Spleen (tissue), 11 donors: ENCODE measurements at regions not wholly inside any gene's neighbourhood (a gene's known extent, or its start where the extent isn't known, plus 50 kb on each side); places are given as distances from the start of the nearest gene placed in this dataset.

ENCODE experiments used
- DNase-seq: peaks from one replicate; pipeline ENCODE4 v3.0.0-alpha.2; 2020
- H3K27ac ChIP-seq, 8 donors: fragments of 200-600 bp; sonication (generic) in 7 of 8; 1 replicate in 4 of 8; 2 replicates in 4 of 8; pipeline versions ENCODE4 v1.5.0 to v1.8.0; 2016 to 2021; ENCODE audit warnings: inconsistent platforms in 4 of 8, mild to moderate bottlenecking in 4 of 8, moderate library complexity in 1 of 8
- H3K27me3 ChIP-seq, 7 donors: fragments of 200-600 bp; sonication (generic) in 6 of 7; replicated peaks in 1 of 7; 1 replicate in 4 of 7; 2 replicates in 3 of 7; pipeline versions ENCODE4 v1.5.0 to v1.8.0; 2016 to 2021; ENCODE audit warnings: inconsistent platforms in 3 of 7, mild to moderate bottlenecking in 1 of 7
- H3K36me3 ChIP-seq, 6 donors: fragments of 200-600 bp; sonication (generic) in 5 of 6; 1 replicate in 4 of 6; 2 replicates in 2 of 6; pipeline versions ENCODE4 v1.5.0 to v1.8.0; 2016 to 2021; ENCODE audit warnings: inconsistent platforms in 2 of 6
- H3K4me1 ChIP-seq, 6 donors: fragments of 200-600 bp; sonication (generic) in 5 of 6; 1 replicate in 3 of 6; 2 replicates in 3 of 6; pipeline versions ENCODE4 v1.5.0 to v1.8.0; 2016 to 2021; ENCODE audit warnings: inconsistent platforms in 3 of 6
- H3K4me3 ChIP-seq, 8 donors: fragments of 200-600 bp; sonication (generic) in 7 of 8; 1 replicate in 4 of 8; 2 replicates in 4 of 8; pipeline versions ENCODE4 v1.5.0 to v1.8.0; 2016 to 2021; ENCODE audit warnings: inconsistent platforms in 4 of 8, mild to moderate bottlenecking in 4 of 8, moderate library complexity in 2 of 8
- H3K9me3 ChIP-seq, 8 donors: fragments of 200-600 bp; sonication (generic) in 7 of 8; 1 replicate in 4 of 8; 2 replicates in 4 of 8; pipeline versions ENCODE4 v1.5.0 to v1.8.0; 2016 to 2021; ENCODE audit warnings: inconsistent platforms in 4 of 8
- CTCF ChIP-seq, 11 experiments: fragments of 200-600 bp in 7 of 11; fragments of 450-650 bp in 4 of 11; sonication (generic) in 4 of 11; IDR thresholded peaks in 8 of 11; conservative IDR thresholded peaks in 3 of 11; 1 replicate in 7 of 11; 2 replicates in 4 of 11; pipeline versions ENCODE4 v1.4.0 to v1.8.0; 2016 to 2021; ENCODE audit warnings: antibody characterized with exemption in 11 of 11, inconsistent platforms in 4 of 11, mild to moderate bottlenecking in 1 of 11
- POLR2A ChIP-seq, 3 donors: fragments of 450-650 bp; IDR thresholded peaks; one replicate each; pipeline ENCODE4 v1.5.1; 2017; ENCODE audit warnings: antibody characterized with exemption in 3 of 3, mild to moderate bottlenecking in 1 of 3
- POLR2AphosphoS5 ChIP-seq, 3 donors: sonication (generic); formaldehyde crosslinking; IDR thresholded peaks; one replicate each; pipeline ENCODE4 v1.5.1; 2017; ENCODE audit warnings: antibody characterized with exemption in 3 of 3
- WGBS, 5 donors: extraction: QIAGEN DNeasy Blood & Tissue Kit in 3 of 5; methylation state at CpG; one replicate each; pipeline versions ENCODE4 v1.1.5 to v1.1.7; 2013 to 2018; 5-methylcytosine and 5-hydroxymethylcytosine counted together
- intact Hi-C: fragments of 100-400 bp; cut with DNase I; formaldehyde crosslinking; loops from one replicate; pipeline ENCODE4 v1.15.0; 2023; ENCODE audit warnings: low total_unique reads
- donor health status: healthy with polysubstance abuse.
- donor health status: DM: no; HTN: no; CAD: no; lungs with moderate emphysema.
- donor health status: DM: no; HTN: no; CAD: no.
- donor health status: Bipolar disorder and iron deficiency.
- donor health status: healthy.
- donor health status: DM: no; HTN: no; CAD: no.
- donor health status: DM: yes; HTN: yes; CAD: no.

GRCh38 chr1:116270316-116271057, 102.6 kb upstream of the ATP1A1 start:
- WGBS, 5 donors: 75 to 93% (median 84%) methylated on average over 2 of the region's 2 CpGs
- intact Hi-C loops: no loop called here
- Histone ChIP-seq H3K4me1 (no peaks in the 10 kb centered on the region), H3K9me3 (no peaks in the 10 kb centered on the region), H3K36me3 (no peaks in the 10 kb centered on the region), H3K4me3 (no peak overlapping the region), H3K27me3 (no peaks in the 10 kb centered on the region), H3K27ac (no peak overlapping the region)
- DNase-seq: no peak
- TF ChIP-seq POLR2A (IDR thresholded peaks at IDR 0.05) (no peak), CTCF (IDR thresholded peaks at IDR 0.05 in 8 of 11, conservative IDR thresholded peaks at IDR 0.05 in 3 of 11) (no peak), POLR2AphosphoS5 (IDR thresholded peaks at IDR 0.05) (no peak)

GRCh38 chr1:116273042-116273783, 99.8 kb upstream of the ATP1A1 start:
- H3K4me1 ChIP-seq: no peaks in the 10 kb centered on the region
- no peak for DNase-seq
- TF ChIP-seq POLR2A (IDR thresholded peaks at IDR 0.05): no peak
- no peak for TF ChIP-seq POLR2AphosphoS5 (IDR thresholded peaks at IDR 0.05)
- no peak for TF ChIP-seq CTCF (IDR thresholded peaks at IDR 0.05 in 8 of 11, conservative IDR thresholded peaks at IDR 0.05 in 3 of 11)
- no peaks in the 10 kb centered on the region for H3K36me3 ChIP-seq
- H3K27ac ChIP-seq: no peak overlapping the region
- H3K4me3 ChIP-seq: no peak overlapping the region
- H3K9me3 ChIP-seq: no peaks in the 10 kb centered on the region
- intact Hi-C loops: no loop called here
- WGBS, 5 donors: 80 to 87% (median 84%) methylated on average over 7 to 8 of the region's 8 CpGs
- H3K27me3 ChIP-seq: no peaks in the 10 kb centered on the region

GRCh38 chr1:116276532-116276931, 96.5 kb upstream of the ATP1A1 start:
- H3K36me3 ChIP-seq: no peaks in the 10 kb centered on the region
- H3K4me1 ChIP-seq: no peaks in the 10 kb centered on the region
- no peak for DNase-seq
- peaks cover 0 to 4% (median 0%) of the 10 kb centered on the region in 7 donors for H3K27me3 ChIP-seq
- TF ChIP-seq POLR2AphosphoS5 (IDR thresholded peaks at IDR 0.05) (no peak), CTCF (IDR thresholded peaks at IDR 0.05 in 8 of 11, conservative IDR thresholded peaks at IDR 0.05 in 3 of 11) (no peak), POLR2A (IDR thresholded peaks at IDR 0.05) (no peak)
- H3K9me3 ChIP-seq: peaks cover 0 to 2% (median 0%) of the 10 kb centered on the region in 8 donors
- 92 to 100% (median 93%) methylated on average over 7 of the region's 7 CpGs for whole genome bisulfite sequencing, 5 donors
- intact Hi-C loops: no loop called here
- no peak overlapping the region for H3K4me3 ChIP-seq
- H3K27ac ChIP-seq: no peak overlapping the region

GRCh38 chr1:116277840-116278540, 95.1 kb upstream of the ATP1A1 start:
- Histone ChIP-seq H3K27me3 (peaks cover 0 to 4% (median 0%) of the 10 kb centered on the region in 7 donors), H3K4me1 (no peaks in the 10 kb centered on the region), H3K9me3 (peaks cover 0 to 11% (median 0%) of the 10 kb centered on the region in 8 donors), H3K36me3 (no peaks in the 10 kb centered on the region), H3K27ac (no peak overlapping the region), H3K4me3 (no peak overlapping the region)
- intact Hi-C loops: no loop called here
- TF ChIP-seq CTCF (IDR thresholded peaks at IDR 0.05 in 8 of 11, conservative IDR thresholded peaks at IDR 0.05 in 3 of 11) (no peak), POLR2A (IDR thresholded peaks at IDR 0.05) (no peak), POLR2AphosphoS5 (IDR thresholded peaks at IDR 0.05) (no peak)
- WGBS, 5 donors: 67 to 85% (median 69%) methylated on average over 6 of the region's 6 CpGs
- no peak for DNase-seq
